ENCODE measurements at regions not wholly inside any gene's neighbourhood (a gene's known extent, or its start where the extent isn't known, plus 50 kb on each side); places are given as distances from the start of the nearest gene placed in this dataset.

GRCh38 chr17:70324031-70324430, 154.7 kb downstream of the KCNJ2 start:
- ChIA-PET CTCF (no interaction called here), POLR2A (no interaction called here)
- Mint-ChIP-seq H3K9me3 (no peaks in the 10 kb centered on the region), H3K27ac (no peak overlapping the region), H3K4me3 (no peak overlapping the region), H3K27me3 (ENCODE audit: low read depth) (no peaks in the 10 kb centered on the region), H3K36me3 (no peaks in the 10 kb centered on the region), H3K4me1 (peaks cover 8% of the 10 kb centered on the region)
- ATAC-seq (no peak), DNase-seq (ENCODE audit: low spot score) (no peak)
- TF ChIP-seq FOXP4 (CRISPR knock-in tag; IDR thresholded peaks at IDR 0.05) (no peak), ZNF121 (CRISPR knock-in tag; IDR thresholded peaks at IDR 0.05) (peak; percentile 79), ATF1 (CRISPR knock-in tag; IDR thresholded peaks at IDR 0.05) (no peak), ZSCAN18 (CRISPR knock-in tag; IDR thresholded peaks at IDR 0.05) (no peak), TEAD1 (CRISPR knock-in tag; IDR thresholded peaks at IDR 0.05) (no peak), NR3C1 (CRISPR knock-in tag; conservative IDR thresholded peaks at IDR 0.05; ENCODE audit: low read depth) (no peak)

GRCh38 chr17:70327279-70327678, 157.9 kb downstream of the KCNJ2 start:
- Mint-ChIP-seq H3K4me3 (no peak overlapping the region), H3K27me3 (ENCODE audit: low read depth) (no peaks in the 10 kb centered on the region), H3K36me3 (no peaks in the 10 kb centered on the region; the same call in 1 of the 2 replicates), H3K9me3 (0 out of 2 replicates have a peak, but pooled peaks cover 4% of the 10 kb centered on the region), H3K27ac (no peak overlapping the region), H3K4me1 (peaks cover 7% of the 10 kb centered on the region)
- ATAC-seq (no peak), DNase-seq (ENCODE audit: low spot score) (no peak)
- TF ChIP-seq ESRRA (CRISPR knock-in tag; IDR thresholded peaks at IDR 0.05; ENCODE audit: borderline replicate concordance) = no peak
- TF ChIP-seq PRDM15 (CRISPR knock-in tag; IDR thresholded peaks at IDR 0.05) = no peak
- no peak for TF ChIP-seq ZNF425 (CRISPR knock-in tag; conservative IDR thresholded peaks at IDR 0.05)
- TF ChIP-seq ZNF263 (CRISPR knock-in tag; IDR thresholded peaks at IDR 0.05; ENCODE audit: low read depth) = no peak
- TF ChIP-seq HMGXB4 (CRISPR knock-in tag; IDR thresholded peaks at IDR 0.05) = no peak
- TF ChIP-seq NR1H2 (CRISPR knock-in tag; IDR thresholded peaks at IDR 0.05) = no peak
- no peak for TF ChIP-seq SMAD3 (CRISPR knock-in tag; IDR thresholded peaks at IDR 0.05; ENCODE audit: borderline replicate concordance)
- TF ChIP-seq SMAD4 (CRISPR knock-in tag; IDR thresholded peaks at IDR 0.05) = no peak
- ChIA-PET POLR2A (no interaction called here), CTCF (no interaction called here)
